Inflammatory macrophage (primary cell): ENCODE measurements at regions not wholly inside any gene's neighbourhood (a gene's known extent, or its start where the extent isn't known, plus 50 kb on each side); places are given as distances from the start of the nearest gene placed in this dataset.

ENCODE experiments used
- DNase-seq, 2 donors: peaks; one replicate each; pipeline ENCODE4 v3.0.0-alpha.2; 2020 to 2022

GRCh38 chr13:51027644-51028043, 83.4 kb downstream of the C13orf42 start:
- no peak for DNase-seq

- no peak for DNase-seq
Measured at GRCh38 chr13:51026016-51026415, 85.1 kb downstream of the C13orf42 start.

GRCh38 chr13:51025245-51025905, 85.7 kb downstream of the C13orf42 start:
- peak in 1 of 2 donors; percentile 9 for DNase-seq

GRCh38 chr13:51021811-51022210, 89.3 kb downstream of the C13orf42 start:
- DNase-seq = no peak

- DNase-seq = no peak
Measured at GRCh38 chr13:51020600-51020999, 90.5 kb downstream of the C13orf42 start.

- DNase-seq = no peak
Measured at GRCh38 chr13:51019026-51019425, 92.0 kb downstream of the C13orf42 start.

GRCh38 chr13:51017516-51017915, 93.6 kb downstream of the C13orf42 start:
- no peak for DNase-seq

GRCh38 chr13:51015973-51016372, 95.1 kb downstream of the C13orf42 start:
- no peak for DNase-seq

GRCh38 chr13:51009597-51009996, 100.0 kb downstream of the RNASEH2B start:
- DNase-seq = no peak

- no peak for DNase-seq
Measured at GRCh38 chr13:51007216-51007615, 97.6 kb downstream of the RNASEH2B start.

GRCh38 chr13:51006067-51006845, 96.7 kb downstream of the RNASEH2B start:
- no peak for DNase-seq
